GM12878 (cell line): ENCODE measurements at regions not wholly inside any gene's neighbourhood (a gene's known extent, or its start where the extent isn't known, plus 50 kb on each side); places are given as distances from the start of the nearest gene placed in this dataset.

Source experiments
- ATAC-seq: fragments of 200-7000 bp; cut with Tn5 transposase; 3 replicates; pipeline ENCODE4 v1.9.1; 2020; ENCODE audit warnings: mild to moderate bottlenecking, moderate library complexity
- BruUV-seq: library from RNA; stranded (reverse); fragments of 400-500 nt; replicated peaks from 2 replicates; lab custom pipeline; 2021; lab: Mats Ljungman, UMichigan
- CTCF ChIA-PET: fragments of 300-600 bp; sonication (Branson Sonifier 250); formaldehyde crosslinking; extraction: SDS; loops from one replicate; lab custom pipeline; 2021; ENCODE audit warnings: inconsistent platforms; lab: Yijun Ruan, JAX
- POLR2A ChIA-PET: fragments of 350-600 bp; formaldehyde crosslinking; extraction: SDS; loops from one replicate; lab custom pipeline; 2021; ENCODE audit warnings: inconsistent platforms; lab: Charles Lee
- RAD21 ChIA-PET: fragments of 300-600 bp; sonication (Branson Sonifier 250); formaldehyde crosslinking; loops from one replicate; lab custom pipeline; 2023; ENCODE audit warnings: antibody characterized with exemption; ENCODE audit not compliant: unreplicated experiment; lab: Charles Lee
- SMC1A ChIA-PET: fragments of 300-600 bp; sonication (Branson Sonifier 250); formaldehyde crosslinking; loops from one replicate; lab custom pipeline; 2023; ENCODE audit not compliant: unreplicated experiment, uncharacterized antibody; lab: Charles Lee
- DNase-seq: peaks from one replicate; pipeline ENCODE4 v3.0.0-alpha.2; 2011; ENCODE audit warnings: low read depth, low spot score
- FAIRE-seq: peaks from 3 replicates; lab custom pipeline; 2011; peaks lifted over from hg19 to GRCh38; lab: Jason Lieb, UNC
- H2AFZ ChIP-seq: 2 replicates; pipeline ENCODE4 v1.6.0; 2011; ENCODE audit warnings: low read depth, low read length, control low read depth; ENCODE audit not compliant: control insufficient read depth
- H3K27ac ChIP-seq: 2 replicates; pipeline ENCODE4 v1.5.1; 2011; ENCODE audit warnings: control low read depth; ENCODE audit not compliant: control insufficient read depth, insufficient read depth
- H3K27me3 ChIP-seq, 2 experiments: replicated peaks in 1 of 2; 2 replicates each; pipeline versions ENCODE4 v1.6.0 to v1.6.1; 2011; ENCODE audit warnings: low read length in 1 of 2; ENCODE audit not compliant: control insufficient read depth in 2 of 2, insufficient read depth in 2 of 2
- H3K36me3 ChIP-seq, 2 experiments: 2 replicates each; pipeline ENCODE4 v1.5.1; 2011; ENCODE audit warnings: low read length in 1 of 2; ENCODE audit not compliant: control insufficient read depth in 2 of 2, insufficient read depth in 2 of 2
- H3K4me1 ChIP-seq: 2 replicates; pipeline ENCODE4 v1.6.1; 2011; ENCODE audit warnings: mild to moderate bottlenecking, low read length, moderate library complexity, mixed read lengths; ENCODE audit not compliant: control insufficient read depth, insufficient read depth
- H3K4me2 ChIP-seq: 2 replicates; pipeline ENCODE4 v1.6.0; 2011; ENCODE audit warnings: control low read depth; ENCODE audit not compliant: control insufficient read depth, insufficient read depth
- H3K4me3 ChIP-seq: fragments of 200-600 bp; sonication (generic); 2 replicates; pipeline ENCODE4 v1.5.1; 2016
- H3K79me2 ChIP-seq: 2 replicates; pipeline ENCODE4 v1.6.0; 2011; ENCODE audit warnings: low read length; ENCODE audit not compliant: control insufficient read depth, insufficient read depth
- H3K9ac ChIP-seq: 2 replicates; pipeline ENCODE4 v1.8.0; 2011; ENCODE audit warnings: low read length, control low read depth, mixed read lengths; ENCODE audit not compliant: control insufficient read depth, insufficient read depth
- H3K9me3 ChIP-seq: replicated peaks from 3 replicates; pipeline ENCODE4 v1.5.1; 2011; ENCODE audit warnings: mild to moderate bottlenecking, low read length; ENCODE audit not compliant: control insufficient read depth, insufficient read depth
- H4K20me1 ChIP-seq: 2 replicates; pipeline ENCODE4 v1.6.0; 2011; ENCODE audit not compliant: control insufficient read depth, insufficient read depth
- ASH2L ChIP-seq: fragments of 300-600, 200-600 bp; sonication (generic); IDR thresholded peaks from 2 replicates; pipeline ENCODE4 v1.6.1; 2017; ENCODE audit warnings: low read depth, mild to moderate bottlenecking, borderline replicate concordance
- ATF2 ChIP-seq: IDR thresholded peaks from 2 replicates; pipeline ENCODE4 v1.6.1; 2012; ENCODE audit warnings: low read length, inconsistent platforms
- ATF7 ChIP-seq: fragments of 450-650 bp; IDR thresholded peaks from 2 replicates; pipeline ENCODE4 v1.6.1; 2016; ENCODE audit warnings: low read depth, mild to moderate bottlenecking
- CREB1 ChIP-seq: IDR thresholded peaks from 2 replicates; pipeline ENCODE4 v1.6.1; 2012; ENCODE audit warnings: low read depth, mild to moderate bottlenecking, inconsistent platforms
- CREM ChIP-seq: IDR thresholded peaks from 2 replicates; pipeline ENCODE4 v1.6.1; 2014; ENCODE audit warnings: antibody characterized with exemption, low read depth
- ETV6 ChIP-seq, 2 experiments: fragments of 450-650 bp in 1 of 2; IDR thresholded peaks in 1 of 2; conservative IDR thresholded peaks in 1 of 2; 2 replicates each; pipeline ENCODE4 v1.6.1; 2014; ENCODE audit warnings: antibody characterized with exemption in 1 of 2, borderline replicate concordance in 1 of 2, low read depth in 1 of 2, mild to moderate bottlenecking in 1 of 2, moderate library complexity in 1 of 2
- GABPA ChIP-seq: IDR thresholded peaks from 2 replicates; pipeline ENCODE4 v1.6.1; 2014; ENCODE audit warnings: antibody characterized with exemption, low read depth, mild to moderate bottlenecking, inconsistent platforms
- JUNB ChIP-seq: IDR thresholded peaks from 2 replicates; pipeline ENCODE4 v1.6.1; 2016; ENCODE audit warnings: antibody characterized with exemption, mild to moderate bottlenecking
- MTA2 ChIP-seq: fragments of 450-650 bp; IDR thresholded peaks from 2 replicates; pipeline ENCODE4 v1.6.1; 2016; ENCODE audit warnings: low read depth, mild to moderate bottlenecking, moderate library complexity
- NBN ChIP-seq: fragments of 450-650 bp; IDR thresholded peaks from 2 replicates; pipeline ENCODE4 v1.6.1; 2016
- POLR2AphosphoS5 ChIP-seq: IDR thresholded peaks from 2 replicates; pipeline ENCODE4 v1.6.1; 2011; ENCODE audit warnings: mild to moderate bottlenecking, low read length, inconsistent platforms
- SRF ChIP-seq, 2 experiments: IDR thresholded peaks; 2 replicates each; pipeline ENCODE4 v1.6.1; 2011; ENCODE audit warnings: low read depth in 2 of 2, low read length in 2 of 2, mild to moderate bottlenecking in 1 of 2, moderate library complexity in 1 of 2
- WRNIP1 ChIP-seq: IDR thresholded peaks from 2 replicates; pipeline ENCODE4 v1.6.1; 2011; ENCODE audit warnings: low read depth, low read length, improper control_type of control experiment, borderline replicate concordance
- ZBED1 ChIP-seq: IDR thresholded peaks from 2 replicates; pipeline ENCODE4 v1.6.1; 2016; ENCODE audit warnings: borderline replicate concordance
- ZNF622 ChIP-seq: fragments of 450-650 bp; IDR thresholded peaks from 2 replicates; pipeline ENCODE4 v1.6.1; 2017; ENCODE audit warnings: mild to moderate bottlenecking, inconsistent platforms
- WGBS: methylation state at CpG from one replicate; pipeline ENCODE4 v1.1.6; 2016; ENCODE audit warnings: low lambda C conversion rate; ENCODE audit not compliant: insufficient replicate concordance, insufficient coverage; ENCODE audit errors: missing lambda C conversion rate; 5-methylcytosine and 5-hydroxymethylcytosine counted together
- in situ Hi-C: fragments of 300-500 bp; cut with MboI; formaldehyde crosslinking; loops from 9 replicates; pipeline ENCODE4 v1.14.3; 2018; ENCODE audit warnings: mixed read lengths
- intact Hi-C: fragments of 100-400 bp; cut with micrococcal nuclease; formaldehyde crosslinking; loops from one replicate; pipeline ENCODE4 v1.14.2; 2022; ENCODE audit not compliant: unreplicated experiment

GRCh38 chr6:11653028-11653583, 115.6 kb downstream of the TMEM170B start:
- in situ Hi-C loops = loop anchor here (5.0 kb wide), 2 partner anchors 639 to 954 kb away; partner anchors contain the start of gene EDN1
- BruUV-seq = no TSS peak
- CTCF ChIA-PET = interaction anchor here (0.6 to 8.4 kb wide), 10 partner anchors 13 to 951 kb away, joined by 3 to 205 read pairs (median 3); partner anchors contain the start of gene EDN1
- H3K27me3 ChIP-seq = no peaks in the 10 kb centered on the region
- WGBS = 20% methylated on average over 8 of the region's 8 CpGs
- H3K79me2 ChIP-seq = no peaks in the 10 kb centered on the region
- no peak overlapping the region; the same call in 1 of the 2 replicates for H3K4me2 ChIP-seq
- H3K27ac ChIP-seq = no peak overlapping the region
- H3K4me3 ChIP-seq = no peak overlapping the region
- no peak for DNase-seq
- no peak for TF ChIP-seq ASH2L
- no peak for TF ChIP-seq WRNIP1
- peak; percentile 70 for TF ChIP-seq ATF7
- TF ChIP-seq ETV6 (conservative IDR thresholded peaks at IDR 0.05 in 1 of 2, IDR thresholded peaks at IDR 0.05 in 1 of 2; ENCODE audit: borderline replicate concordance in 1 of 2, low read depth in 1 of 2) = peak in 1 of 2 experiments; percentile 11; a peak in 1 of 4 replicates
- TF ChIP-seq SRF (IDR thresholded peaks at IDR 0.05; ENCODE audit: low read depth in 2 of 2, low read length in 2 of 2) = peak in 1 of 2 experiments; percentile 72; a peak in 2 of 4 replicates
- TF ChIP-seq JUNB = 0 out of 2 replicates have a peak, but pooled peaks have one; percentile 2
- TF ChIP-seq ZNF622 = no peak
- peak; percentile 29; the same call in 1 of the 2 replicates for TF ChIP-seq CREB1
- TF ChIP-seq ZBED1 = peak; percentile 33; the same call in 1 of the 2 replicates
- peak; percentile 58; the same call in 1 of the 2 replicates for TF ChIP-seq NBN
- TF ChIP-seq ATF2 = peak; percentile 28; the same call in 1 of the 2 replicates
- 0 out of 2 replicates have a peak, but pooled peaks have one; percentile 45 for TF ChIP-seq GABPA
- TF ChIP-seq MTA2 = 0 out of 2 replicates have a peak, but pooled peaks have one; percentile 39
- no peak for TF ChIP-seq POLR2AphosphoS5
- peak; percentile 65; the same call in 1 of the 2 replicates for TF ChIP-seq CREM
- no peaks in the 10 kb centered on the region for H4K20me1 ChIP-seq
- H3K36me3 ChIP-seq = no peaks in the 10 kb centered on the region
- SMC1A ChIA-PET = interaction anchor here (0.8 to 6.3 kb wide), 17 partner anchors 12 to 953 kb away, joined by 3 to 141 read pairs (median 10); partner anchors contain the start of gene EDN1
- H3K4me1 ChIP-seq = peaks cover 17% of the 10 kb centered on the region
- ATAC-seq = peak; percentile 80
- no peak for FAIRE-seq
- RAD21 ChIA-PET = interaction anchor here (0.7 to 6.4 kb wide), 16 partner anchors 17 to 1258 kb away, joined by 3 to 111 read pairs (median 4); partner anchors contain the start of gene EDN1
- H2AFZ ChIP-seq = no peak overlapping the region; the same call in 1 of the 2 replicates
- POLR2A ChIA-PET = interaction anchor here (1.0 to 1.1 kb wide), 2 partner anchors 638 to 955 kb away, joined by 3 read pairs; no protein-coding TSS in a partner anchor
- intact Hi-C loops = no loop called here
- H3K9ac ChIP-seq = no peak overlapping the region
- H3K9me3 ChIP-seq = no peaks in the 10 kb centered on the region; the same call in 2 of the 3 replicates
